Liver (tissue), 8 donors: ENCODE measurements at regions not wholly inside any gene's neighbourhood (a gene's known extent, or its start where the extent isn't known, plus 50 kb on each side); places are given as distances from the start of the nearest gene placed in this dataset.

Experiments
- DNase-seq: peaks from one replicate; pipeline ENCODE4 v3.0.0-alpha.2; 2017; ENCODE audit warnings: low spot score
- H3K27ac ChIP-seq, 2 donors: one replicate each; pipeline ENCODE4 v1.7.0; 2013; ENCODE audit warnings: inconsistent platforms in 2 of 2, low read length in 2 of 2, control low read depth in 1 of 2, low read depth in 1 of 2, mild to moderate bottlenecking in 1 of 2
- H3K27me3 ChIP-seq, 4 donors: one replicate each; pipeline versions ENCODE4 v1.6.1 to v1.7.0; 2013; ENCODE audit warnings: low read length in 3 of 4, inconsistent platforms in 1 of 4, mild to moderate bottlenecking in 1 of 4, moderate library complexity in 1 of 4; ENCODE audit not compliant: control insufficient read depth in 4 of 4, insufficient read depth in 4 of 4
- H3K36me3 ChIP-seq, 4 donors: one replicate each; pipeline versions ENCODE4 v1.6.1 to v1.7.0; 2013; ENCODE audit warnings: low read length in 3 of 4, mild to moderate bottlenecking in 3 of 4, low read depth in 1 of 4, moderate library complexity in 1 of 4; ENCODE audit not compliant: control insufficient read depth in 4 of 4, insufficient read depth in 3 of 4
- H3K4me1 ChIP-seq, 4 donors: one replicate each; pipeline versions ENCODE4 v1.6.1 to v1.7.0; 2013; ENCODE audit warnings: low read length in 3 of 4, mild to moderate bottlenecking in 3 of 4, moderate library complexity in 1 of 4; ENCODE audit not compliant: control insufficient read depth in 4 of 4, insufficient read depth in 4 of 4
- H3K4me3 ChIP-seq, 3 donors: one replicate each; pipeline versions ENCODE4 v1.6.1 to v1.7.0; 2013; ENCODE audit warnings: low read length in 3 of 3, control low read depth in 1 of 3, low read depth in 1 of 3, mild to moderate bottlenecking in 1 of 3
- H3K9ac ChIP-seq, 2 donors: one replicate each; pipeline ENCODE4 v1.7.0; 2013; ENCODE audit warnings: low read length in 2 of 2, mild to moderate bottlenecking in 2 of 2, moderate library complexity in 2 of 2, control low read depth in 1 of 2, low read depth in 1 of 2
- H3K9me3 ChIP-seq, 4 donors: one replicate each; pipeline versions ENCODE4 v1.6.1 to v1.7.0; 2013; ENCODE audit warnings: low read length in 3 of 4; ENCODE audit not compliant: control insufficient read depth in 4 of 4
- ATF3 ChIP-seq: IDR thresholded peaks from 2 replicates; pipeline ENCODE4 v1.6.1; 2016; ENCODE audit warnings: antibody characterized with exemption
- EGR1 ChIP-seq, 2 donors: IDR thresholded peaks; 2 replicates each; pipeline ENCODE4 v1.6.1; 2016 to 2018; ENCODE audit warnings: antibody characterized with exemption in 2 of 2, low read depth in 2 of 2
- FOXA1 ChIP-seq: IDR thresholded peaks from 2 replicates; pipeline ENCODE4 v1.6.1; 2016; ENCODE audit warnings: antibody characterized with exemption
- FOXA2 ChIP-seq: IDR thresholded peaks from 2 replicates; pipeline ENCODE4 v1.6.1; 2016; ENCODE audit warnings: antibody characterized with exemption
- GABPA ChIP-seq, 2 donors: IDR thresholded peaks in 1 of 2; conservative IDR thresholded peaks in 1 of 2; 2 replicates each; pipeline ENCODE4 v1.6.1; 2016; ENCODE audit warnings: antibody characterized with exemption in 2 of 2, mild to moderate bottlenecking in 1 of 2, moderate library complexity in 1 of 2
- HNF4A ChIP-seq, 2 donors: conservative IDR thresholded peaks; 2 replicates each; pipeline ENCODE4 v1.6.1; 2016; ENCODE audit warnings: antibody characterized with exemption in 2 of 2, mild to moderate bottlenecking in 2 of 2
- JUND ChIP-seq, 2 donors: IDR thresholded peaks; 2 replicates each; pipeline ENCODE4 v1.6.1; 2016; ENCODE audit warnings: antibody characterized with exemption in 2 of 2
- NR2F2 ChIP-seq: IDR thresholded peaks from 2 replicates; pipeline ENCODE4 v1.6.1; 2016; ENCODE audit warnings: antibody characterized with exemption
- RAD21 ChIP-seq, 2 donors: IDR thresholded peaks; 2 replicates each; pipeline ENCODE4 v1.6.1; 2016; ENCODE audit warnings: antibody characterized with exemption in 2 of 2, mild to moderate bottlenecking in 2 of 2
- REST ChIP-seq: IDR thresholded peaks from 2 replicates; pipeline ENCODE4 v1.6.1; 2016; ENCODE audit warnings: antibody characterized with exemption, mild to moderate bottlenecking
- RXRA ChIP-seq, 2 donors: IDR thresholded peaks; 2 replicates each; pipeline ENCODE4 v1.6.1; 2017 to 2018; ENCODE audit warnings: antibody characterized with exemption in 2 of 2, mild to moderate bottlenecking in 1 of 2
- SP1 ChIP-seq: IDR thresholded peaks from 2 replicates; pipeline ENCODE4 v1.6.1; 2018; ENCODE audit warnings: antibody characterized with exemption, mild to moderate bottlenecking
- TAF1 ChIP-seq: conservative IDR thresholded peaks from 2 replicates; pipeline ENCODE4 v1.6.1; 2016; ENCODE audit warnings: antibody characterized with exemption, mild to moderate bottlenecking
- YY1 ChIP-seq: IDR thresholded peaks from 2 replicates; pipeline ENCODE4 v1.6.1; 2016; ENCODE audit warnings: antibody characterized with exemption, mild to moderate bottlenecking
- WGBS: extraction: QIAGEN DNeasy Blood & Tissue Kit; methylation state at CpG from one replicate; pipeline ENCODE4 v1.1.7; 2013; 5-methylcytosine and 5-hydroxymethylcytosine counted together
- TF ChIP-seq, protein P1 (sequence below): IDR thresholded peaks from 2 replicates; pipeline ENCODE4 v1.6.1; 2016; ENCODE audit warnings: antibody characterized with exemption
- TF ChIP-seq, protein P2 (sequence below): fragments of 150-350 bp; IDR thresholded peaks from 2 replicates; pipeline ENCODE4 v1.5.1; 2017; ENCODE audit warnings: improper control_type of control experiment, low read depth, low read length; ENCODE audit not compliant: missing input control
- donor health status: healthy.
- donor health status: healthy.
- donor health status: healthy.
- donor health status: healthy.
- donor health status: healthy.

GRCh38 chr6:3516092-3516491 is 59.2 kb upstream of the SLC22A23 start:
- no peak overlapping the region for H3K27ac ChIP-seq
- 87% methylated on average over 5 of the region's 5 CpGs for WGBS
- H3K9me3 ChIP-seq, result no peaks in the 10 kb centered on the region
- no peak for DNase-seq
- no peak overlapping the region for H3K9ac ChIP-seq
- H3K27me3 ChIP-seq, result no peaks in the 10 kb centered on the region
- no peak for TF ChIP-seq ATF3
- no peaks in the 10 kb centered on the region for H3K36me3 ChIP-seq
- no peaks in the 10 kb centered on the region for H3K4me1 ChIP-seq
- no peak overlapping the region for H3K4me3 ChIP-seq

GRCh38 chr6:3515669-3516068 is 58.8 kb upstream of the SLC22A23 start:
- DNase-seq, result no peak
- H3K36me3 ChIP-seq, result no peaks in the 10 kb centered on the region
- H3K9ac ChIP-seq, result no peak overlapping the region
- no peaks in the 10 kb centered on the region for H3K9me3 ChIP-seq
- no peaks in the 10 kb centered on the region for H3K4me1 ChIP-seq
- no peak for TF ChIP-seq JUND (IDR thresholded peaks at IDR 0.05)
- TF ChIP-seq RXRA (IDR thresholded peaks at IDR 0.05), result no peak
- 58% methylated on average over 1 of the region's 1 CpG for WGBS
- H3K27ac ChIP-seq, result no peak overlapping the region
- H3K27me3 ChIP-seq, result no peaks in the 10 kb centered on the region
- H3K4me3 ChIP-seq, result no peak overlapping the region

DNA sequence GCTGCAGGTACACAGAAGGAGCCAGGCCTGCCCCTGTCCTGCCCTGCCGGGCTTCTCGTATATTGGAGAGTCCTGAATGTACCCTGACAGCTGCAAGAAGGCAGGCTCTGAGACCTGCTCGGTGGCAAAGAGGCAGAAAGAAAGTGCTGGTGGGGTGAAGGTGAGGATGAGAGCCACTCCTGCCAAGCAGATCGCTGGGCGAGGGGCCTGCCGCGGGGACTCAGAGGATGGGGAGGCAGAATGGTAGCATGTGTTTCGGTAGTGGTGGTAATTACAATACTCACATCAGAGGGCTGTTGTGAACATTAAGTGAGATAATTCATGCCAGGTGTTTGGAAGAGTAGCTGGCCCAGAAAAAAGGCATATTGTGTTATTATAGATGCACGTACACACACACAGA is 56.6 kb upstream of the SLC22A23 start:
- TF ChIP-seq NR2F2, result no peak
- TF ChIP-seq FOXA1, result no peak
- no peak for TF ChIP-seq REST
- TF ChIP-seq ATF3, result no peak
- no peak for TF ChIP-seq JUND (IDR thresholded peaks at IDR 0.05)
- TF ChIP-seq RAD21 (IDR thresholded peaks at IDR 0.05), result no peak
- TF ChIP-seq YY1, result no peak
- TF ChIP-seq, protein P1, sequence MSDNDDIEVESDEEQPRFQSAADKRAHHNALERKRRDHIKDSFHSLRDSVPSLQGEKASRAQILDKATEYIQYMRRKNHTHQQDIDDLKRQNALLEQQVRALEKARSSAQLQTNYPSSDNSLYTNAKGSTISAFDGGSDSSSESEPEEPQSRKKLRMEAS, result no peak
- no peak for TF ChIP-seq GABPA (IDR thresholded peaks at IDR 0.05 in 1 of 2, conservative IDR thresholded peaks at IDR 0.05 in 1 of 2)
- TF ChIP-seq, protein P2, sequence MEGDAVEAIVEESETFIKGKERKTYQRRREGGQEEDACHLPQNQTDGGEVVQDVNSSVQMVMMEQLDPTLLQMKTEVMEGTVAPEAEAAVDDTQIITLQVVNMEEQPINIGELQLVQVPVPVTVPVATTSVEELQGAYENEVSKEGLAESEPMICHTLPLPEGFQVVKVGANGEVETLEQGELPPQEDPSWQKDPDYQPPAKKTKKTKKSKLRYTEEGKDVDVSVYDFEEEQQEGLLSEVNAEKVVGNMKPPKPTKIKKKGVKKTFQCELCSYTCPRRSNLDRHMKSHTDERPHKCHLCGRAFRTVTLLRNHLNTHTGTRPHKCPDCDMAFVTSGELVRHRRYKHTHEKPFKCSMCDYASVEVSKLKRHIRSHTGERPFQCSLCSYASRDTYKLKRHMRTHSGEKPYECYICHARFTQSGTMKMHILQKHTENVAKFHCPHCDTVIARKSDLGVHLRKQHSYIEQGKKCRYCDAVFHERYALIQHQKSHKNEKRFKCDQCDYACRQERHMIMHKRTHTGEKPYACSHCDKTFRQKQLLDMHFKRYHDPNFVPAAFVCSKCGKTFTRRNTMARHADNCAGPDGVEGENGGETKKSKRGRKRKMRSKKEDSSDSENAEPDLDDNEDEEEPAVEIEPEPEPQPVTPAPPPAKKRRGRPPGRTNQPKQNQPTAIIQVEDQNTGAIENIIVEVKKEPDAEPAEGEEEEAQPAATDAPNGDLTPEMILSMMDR, result no peak
- no peak for TF ChIP-seq FOXA2
- no peak for TF ChIP-seq EGR1 (IDR thresholded peaks at IDR 0.05; ENCODE audit: low read depth in 2 of 2)
- no peak for TF ChIP-seq HNF4A (conservative IDR thresholded peaks at IDR 0.05)
- TF ChIP-seq TAF1, result no peak
- TF ChIP-seq SP1, result no peak
- H3K9ac ChIP-seq, result no peak overlapping the region
- H3K4me3 ChIP-seq, result no peak overlapping the region
- H3K36me3 ChIP-seq, result no peaks in the 10 kb centered on the region
- no peaks in the 10 kb centered on the region for H3K27me3 ChIP-seq
- H3K4me1 ChIP-seq, result no peaks in the 10 kb centered on the region
- WGBS, result 95% methylated on average over 9 of the region's 9 CpGs
- H3K27ac ChIP-seq, result no peak overlapping the region
- H3K9me3 ChIP-seq, result no peaks in the 10 kb centered on the region
- no peak for DNase-seq
